Activated CD4-positive, alpha-beta T cell treated with anti-CD3 and anti-CD28 coated beads for 4 hours (primary cell): ENCODE measurements at regions not wholly inside any gene's neighbourhood (a gene's known extent, or its start where the extent isn't known, plus 50 kb on each side); places are given as distances from the start of the nearest gene placed in this dataset.

Experiments
- DNase-seq, 2 donors: peaks; one replicate each; pipeline ENCODE4 v3.0.0-alpha.2; 2020

DNA sequence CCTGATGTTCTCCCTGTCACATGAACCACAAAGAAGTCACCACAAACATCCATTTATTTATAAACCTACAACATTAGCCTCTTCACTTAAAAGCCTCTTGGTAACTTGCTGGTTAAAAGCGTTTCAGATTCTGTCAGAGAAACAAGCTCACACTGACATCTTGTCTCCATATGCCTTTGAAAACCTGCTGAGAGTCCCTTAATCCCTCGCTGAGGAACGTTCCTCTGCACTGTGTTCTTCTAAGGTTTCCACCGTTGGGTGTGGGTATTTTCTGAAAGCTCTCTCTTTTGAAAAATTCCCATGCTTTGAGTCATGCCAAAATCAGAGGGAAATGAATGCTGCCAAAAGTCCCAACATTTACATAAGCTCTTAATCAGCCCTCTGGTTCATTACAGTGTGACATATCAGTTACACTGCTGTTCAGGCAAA, 149.8 kb downstream of the CCDC34 start:
- DNase-seq = no peak

DNA sequence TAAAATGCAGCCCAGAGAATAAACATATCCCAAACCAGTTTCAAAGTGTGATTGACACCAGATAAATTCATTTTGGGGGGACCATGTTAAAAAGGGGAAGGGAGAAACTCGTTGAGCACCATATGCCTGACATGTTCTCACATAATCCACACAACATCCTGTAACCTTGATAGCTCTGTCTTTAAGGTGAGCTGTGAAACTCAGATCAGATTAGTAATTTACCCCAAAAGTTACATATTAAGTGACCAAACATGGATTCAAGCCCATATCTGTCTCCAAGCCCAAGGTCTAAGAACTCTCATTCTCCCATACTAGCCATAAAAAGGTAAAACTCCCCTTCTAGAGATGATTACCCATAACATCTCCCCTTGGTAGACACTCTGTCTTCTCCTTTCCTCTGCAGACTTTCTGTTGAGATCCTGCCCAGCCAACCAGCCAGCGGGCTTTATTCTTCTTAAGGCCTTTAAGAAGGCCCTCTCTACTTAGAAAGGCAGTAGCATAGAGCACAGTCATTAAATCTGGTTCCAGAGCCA, 150.7 kb downstream of the CCDC34 start:
- DNase-seq = no peak

DNA sequence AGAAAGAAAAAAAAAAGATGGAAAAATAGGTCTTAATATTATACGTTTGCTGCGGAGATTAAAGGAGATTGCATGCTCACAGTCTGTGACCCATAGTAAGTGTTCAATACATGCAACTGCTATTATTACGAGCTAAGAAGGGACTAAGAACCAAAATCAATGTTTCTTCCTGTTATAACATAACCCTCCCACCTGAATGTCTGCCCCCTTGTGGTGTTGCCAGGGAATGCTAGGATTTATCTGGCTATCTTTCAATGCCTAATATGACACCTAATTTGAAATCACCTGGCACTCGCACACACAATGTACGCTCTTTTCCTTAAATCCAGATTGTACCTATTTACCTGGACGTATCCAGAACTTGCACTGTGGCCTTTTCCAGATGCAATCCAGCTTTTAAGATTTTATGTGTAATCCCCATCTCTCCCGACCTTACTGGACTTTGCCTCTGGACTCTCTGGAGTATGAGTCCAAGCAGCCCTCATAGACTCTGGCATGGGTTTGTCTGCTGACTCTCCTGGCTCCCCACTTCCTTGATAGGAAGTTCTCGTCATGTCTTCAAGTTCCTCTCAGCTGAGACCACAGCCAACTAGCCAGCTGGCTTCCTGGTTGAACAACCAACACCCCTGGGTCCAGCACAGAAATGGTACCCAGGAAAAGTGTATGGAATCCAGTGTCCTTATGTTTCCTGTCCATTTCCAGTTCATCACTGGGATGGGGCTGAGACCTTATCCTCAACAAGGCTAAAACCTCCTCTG, 151.5 kb downstream of the CCDC34 start:
- DNase-seq = no peak

DNA sequence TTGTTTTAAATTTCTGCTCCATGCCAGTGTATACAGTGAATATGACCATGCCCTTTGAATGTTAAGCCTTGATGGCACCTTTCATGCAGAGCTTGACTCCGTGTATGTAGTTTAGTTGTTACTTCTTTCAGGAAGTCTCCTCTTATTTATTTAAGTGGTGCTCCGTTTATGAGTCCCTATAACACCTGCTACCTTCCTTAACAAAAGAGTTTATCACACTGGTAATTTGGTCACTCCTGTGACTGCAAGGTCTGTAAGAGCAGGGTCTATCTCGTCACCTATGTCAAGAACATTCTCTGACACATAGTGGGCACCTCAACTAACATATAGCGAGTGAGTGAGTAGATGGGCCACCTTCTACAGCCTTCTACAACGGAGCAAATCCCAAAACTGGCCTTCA, 152.5 kb downstream of the CCDC34 start:
- no peak for DNase-seq

DNA sequence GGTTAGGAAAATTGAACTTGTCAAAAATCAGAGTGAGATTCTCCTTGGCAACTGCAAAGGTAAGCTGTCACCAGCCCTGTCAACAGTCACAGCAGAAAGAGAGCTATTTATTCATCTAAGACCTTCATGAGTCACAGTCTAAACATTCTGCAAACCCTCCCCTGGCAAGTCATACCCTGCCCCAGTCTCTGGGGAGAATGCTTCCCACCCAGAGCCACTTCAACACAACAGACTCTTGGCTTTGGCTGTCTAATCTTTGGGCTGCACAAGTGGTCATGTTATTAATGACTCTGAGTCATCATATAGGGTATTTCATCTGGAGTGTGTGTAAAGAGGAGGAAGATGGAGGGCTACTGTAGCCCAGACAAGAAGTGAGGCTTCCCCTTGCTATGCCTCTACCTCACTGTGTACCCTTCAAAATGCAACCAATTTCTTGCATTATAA, 153.4 kb downstream of the CCDC34 start:
- DNase-seq = no peak

DNA sequence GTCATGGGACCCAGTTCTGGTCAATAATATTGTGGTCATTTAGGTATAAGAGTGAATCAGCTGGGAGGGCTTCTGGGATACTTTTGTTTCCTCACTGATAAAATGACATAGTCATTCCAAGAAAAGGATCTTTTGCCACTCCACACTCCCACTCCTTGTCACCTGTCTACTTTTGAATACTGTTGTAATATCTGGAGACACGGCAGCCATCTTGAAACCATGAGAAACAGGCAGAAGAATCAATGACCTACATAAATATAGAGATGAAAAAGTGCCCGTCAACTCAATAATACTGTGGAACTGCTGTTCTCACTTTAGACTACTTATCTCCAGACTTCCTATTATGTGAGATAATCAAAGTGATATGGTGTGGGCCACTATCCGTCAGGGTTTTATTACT, 154.2 kb downstream of the CCDC34 start:
- no peak for DNase-seq

DNA sequence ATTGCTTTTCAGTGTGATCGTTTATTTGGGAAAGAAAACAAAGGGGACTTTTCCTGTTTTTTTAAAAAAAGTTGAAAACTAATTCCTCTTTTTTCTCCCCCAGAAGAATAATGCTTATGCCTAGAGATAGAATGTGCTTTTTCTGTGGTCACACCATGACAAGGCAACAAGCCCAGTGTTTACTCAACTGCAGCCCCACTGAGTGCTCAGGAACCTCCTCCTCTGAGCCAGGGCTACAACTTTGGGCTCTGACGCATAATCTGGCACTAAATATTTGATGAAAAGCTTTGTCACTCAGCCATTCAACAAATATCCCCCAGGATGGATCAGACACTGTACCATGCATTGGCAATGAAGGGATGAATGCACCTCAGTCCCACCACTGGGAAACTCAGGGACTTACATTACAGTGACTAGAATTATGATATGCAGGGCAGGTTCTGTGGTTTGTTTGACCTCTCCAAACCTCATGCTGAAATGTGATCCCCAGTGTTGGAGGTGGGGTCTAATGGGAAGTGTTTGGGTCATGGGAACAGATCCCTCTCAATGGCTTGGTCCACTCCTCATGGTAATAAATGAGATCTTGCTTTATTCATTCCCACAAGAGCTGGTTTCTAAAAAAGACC, 155.9 kb downstream of the CCDC34 start:
- no peak for DNase-seq

DNA sequence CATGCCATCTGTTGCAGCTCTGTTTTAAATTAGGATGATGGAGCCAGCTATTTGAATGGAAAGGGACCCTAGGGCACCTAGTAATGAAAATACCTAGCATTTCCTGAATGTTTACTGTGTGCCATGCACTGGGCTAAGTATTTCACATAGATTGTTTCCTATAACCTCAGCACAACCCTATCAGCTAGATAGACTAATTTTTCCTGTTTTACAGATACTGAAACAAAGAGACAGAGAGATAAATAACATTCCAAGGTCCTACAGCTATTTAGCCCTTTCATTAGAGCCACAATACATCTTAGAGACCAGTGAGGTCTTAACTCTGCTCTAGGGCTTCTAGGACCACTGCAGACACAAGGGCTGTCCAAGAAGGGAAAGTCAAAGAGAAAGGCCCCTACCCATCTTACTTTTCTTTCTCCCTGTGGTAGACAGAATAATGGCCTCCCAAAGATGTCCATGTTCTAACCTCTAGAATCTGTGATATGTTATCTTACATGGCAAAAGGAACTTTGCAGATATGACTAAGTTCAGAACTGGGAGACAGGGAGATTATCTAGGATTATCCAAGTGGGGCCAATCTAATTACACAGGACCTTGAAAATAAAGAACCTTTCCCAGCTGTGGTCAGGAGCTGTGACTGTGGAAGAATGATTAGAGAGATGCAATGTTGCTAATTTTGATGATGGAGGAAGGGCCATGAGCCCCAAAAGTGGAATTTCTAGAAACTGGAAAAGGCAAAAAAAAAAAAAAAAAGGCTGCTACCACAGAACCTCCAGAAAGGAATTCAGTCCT, 157.0 kb downstream of the CCDC34 start:
- no peak for DNase-seq

DNA sequence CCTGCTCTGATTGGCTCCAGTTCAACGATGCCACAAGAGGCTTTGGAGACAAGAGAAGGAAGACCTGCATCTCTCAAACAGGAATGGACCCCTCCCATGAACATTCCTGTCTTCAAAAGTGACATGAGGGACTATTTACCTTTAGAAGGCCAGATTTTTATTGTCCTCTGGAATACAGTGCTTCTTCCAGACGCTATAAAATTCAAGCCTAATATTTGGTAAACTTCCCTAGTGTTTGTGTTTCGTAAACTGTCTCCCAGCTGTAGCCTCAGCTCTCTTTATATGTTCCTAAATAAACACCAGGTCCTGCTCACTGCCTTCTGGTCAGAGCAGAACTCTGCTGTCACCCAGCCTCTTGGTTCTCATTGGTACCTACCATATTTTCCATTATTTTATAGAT, 157.8 kb downstream of the CCDC34 start:
- no peak for DNase-seq

DNA sequence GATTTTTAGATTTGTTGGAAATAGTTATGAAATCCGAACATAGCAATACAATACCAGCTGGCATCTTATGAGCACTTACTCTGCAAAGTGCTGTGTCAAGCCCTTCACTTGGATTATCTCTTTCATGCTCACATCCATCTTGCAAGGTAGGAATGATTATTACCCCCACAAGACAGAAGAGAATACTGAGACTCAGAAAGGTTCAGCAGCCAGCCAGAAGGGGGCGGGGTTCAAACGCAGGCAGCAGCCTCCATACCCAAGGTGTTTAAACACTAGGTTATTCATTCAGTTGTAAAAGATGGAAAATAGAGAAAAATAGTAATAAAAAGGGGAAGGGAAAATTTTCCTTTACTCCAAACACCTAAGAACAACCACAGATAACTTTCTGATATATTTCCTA, 158.5 kb downstream of the CCDC34 start:
- no peak for DNase-seq

DNA sequence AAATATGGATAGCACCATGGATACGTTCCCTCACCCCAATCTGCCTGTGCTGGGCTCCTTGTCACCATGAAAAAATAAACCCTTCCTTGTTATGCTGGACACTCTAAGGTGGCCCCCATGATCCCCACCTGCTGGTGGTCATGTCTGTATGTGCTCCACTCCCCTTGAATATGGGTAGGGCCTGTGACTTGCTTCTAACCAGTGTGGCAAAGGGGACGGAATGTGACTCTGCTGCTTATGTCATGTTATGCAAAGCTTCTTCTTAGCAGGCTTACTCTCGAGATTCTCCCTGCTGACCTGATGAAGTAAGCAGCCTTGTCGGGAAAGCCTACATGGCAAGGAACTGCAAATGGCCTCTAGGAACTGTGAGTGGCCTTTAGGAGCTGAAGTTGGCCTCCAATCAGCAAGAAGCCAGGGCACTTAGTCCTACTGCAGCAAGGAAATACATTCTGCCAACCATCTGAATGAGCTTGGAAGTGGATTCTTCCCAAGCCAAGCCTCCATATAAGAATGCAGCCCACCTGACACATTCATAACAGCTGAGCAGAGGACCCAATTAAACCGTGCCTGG, 159.9 kb downstream of the CCDC34 start:
- DNase-seq = no peak

DNA sequence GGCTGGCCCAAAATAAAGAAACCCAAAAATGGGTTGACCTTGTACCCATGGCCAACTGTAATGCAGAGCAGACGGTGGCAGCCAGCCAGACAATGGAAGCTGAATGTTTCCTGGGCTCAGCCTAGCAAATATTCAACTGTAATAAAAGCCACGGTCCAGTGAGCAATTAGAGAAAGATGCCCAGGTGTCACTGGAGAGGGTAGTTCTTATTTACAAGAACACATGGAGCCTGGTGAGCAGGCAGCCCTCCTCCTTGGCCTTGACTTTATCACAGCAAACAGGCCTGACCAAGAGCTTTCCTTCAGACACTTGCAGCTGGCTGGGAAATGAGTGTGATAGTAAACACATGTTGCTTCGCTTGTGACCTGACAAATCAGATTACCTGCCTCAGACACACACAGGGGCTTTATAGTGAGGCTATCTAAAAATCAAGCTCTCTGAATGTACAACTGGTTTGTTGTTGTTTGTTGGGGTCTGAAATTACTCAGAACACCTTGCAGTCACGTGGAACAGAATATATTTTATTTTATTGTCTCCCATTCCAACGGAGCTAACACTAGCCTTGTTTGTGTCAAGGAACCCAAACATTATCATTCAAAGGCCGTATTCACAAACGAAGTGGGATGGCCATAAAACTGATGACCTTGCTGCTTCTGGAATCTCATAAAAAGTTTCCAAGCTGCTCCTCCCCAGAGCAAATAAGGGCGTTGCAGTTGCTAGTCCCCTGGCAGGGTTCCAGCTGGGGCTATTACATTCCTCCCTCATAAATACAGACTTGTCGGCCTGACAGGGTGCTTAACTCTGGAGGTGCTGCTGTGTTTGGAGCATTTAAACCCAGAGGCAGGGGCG, 161.1 kb downstream of the BBOX1 start:
- no peak for DNase-seq

DNA sequence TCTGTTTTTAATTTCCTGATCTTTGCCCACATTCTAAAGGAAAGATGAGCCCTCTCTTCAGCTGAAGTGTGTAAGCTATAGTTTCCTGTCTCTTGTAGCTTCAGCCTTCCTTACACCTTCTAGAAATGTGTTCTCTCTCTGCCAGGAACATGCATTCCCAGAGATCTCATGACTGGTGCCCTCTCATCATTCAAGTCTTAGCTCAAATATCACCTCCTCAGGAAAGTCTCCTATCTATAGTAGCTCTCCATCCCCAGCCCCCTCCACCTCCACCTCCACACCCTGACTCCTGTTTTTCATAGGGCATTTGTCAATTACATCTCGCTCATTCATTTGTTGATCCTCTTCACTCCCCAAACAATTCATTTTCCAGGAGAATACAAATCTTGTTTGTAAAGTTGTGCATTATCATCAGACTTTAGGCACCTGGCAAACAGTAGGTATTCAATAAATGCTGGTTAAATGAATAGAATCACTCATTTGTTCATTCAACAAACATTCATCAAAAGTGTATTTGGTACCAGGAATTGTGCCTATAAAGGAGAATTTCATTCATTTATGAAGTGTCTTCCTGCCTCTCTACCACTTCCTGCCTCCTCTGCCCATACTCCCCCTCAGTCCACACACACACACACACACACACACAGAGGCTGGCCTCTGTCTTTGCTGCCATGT, 160.3 kb downstream of the BBOX1 start:
- DNase-seq = no peak

DNA sequence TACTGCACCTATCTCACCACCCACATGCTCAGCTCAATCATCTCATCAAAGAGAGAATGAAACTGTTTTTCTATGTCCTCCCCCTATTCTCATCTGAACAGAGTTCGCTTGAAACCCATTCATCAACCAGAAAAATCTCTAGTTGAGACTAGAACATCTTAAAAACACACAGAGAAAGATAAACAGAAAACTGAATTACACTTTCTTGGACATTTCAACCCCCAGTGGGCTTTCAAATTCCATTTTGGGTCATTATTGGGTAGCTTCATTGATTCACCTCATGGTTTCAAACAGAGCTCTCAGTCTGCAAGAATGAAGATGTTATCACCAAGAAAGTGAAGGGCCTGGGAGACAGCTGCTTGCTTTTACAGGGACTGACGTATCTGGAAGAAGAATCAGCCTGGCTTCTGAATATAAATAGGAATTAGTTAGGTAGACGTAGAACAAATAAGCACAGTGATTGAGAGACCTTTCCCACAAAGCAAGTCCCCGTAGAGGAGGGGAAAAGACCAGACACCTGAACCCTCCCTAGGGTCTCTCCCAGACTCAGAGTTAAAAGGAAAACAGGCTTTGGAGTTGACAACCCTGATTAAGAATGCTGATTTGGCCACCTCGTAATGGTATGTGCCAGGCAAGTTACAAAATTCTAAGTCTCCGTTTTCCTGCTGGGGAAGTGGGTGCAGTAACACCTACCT, 155.7 kb downstream of the BBOX1 start:
- no peak for DNase-seq

DNA sequence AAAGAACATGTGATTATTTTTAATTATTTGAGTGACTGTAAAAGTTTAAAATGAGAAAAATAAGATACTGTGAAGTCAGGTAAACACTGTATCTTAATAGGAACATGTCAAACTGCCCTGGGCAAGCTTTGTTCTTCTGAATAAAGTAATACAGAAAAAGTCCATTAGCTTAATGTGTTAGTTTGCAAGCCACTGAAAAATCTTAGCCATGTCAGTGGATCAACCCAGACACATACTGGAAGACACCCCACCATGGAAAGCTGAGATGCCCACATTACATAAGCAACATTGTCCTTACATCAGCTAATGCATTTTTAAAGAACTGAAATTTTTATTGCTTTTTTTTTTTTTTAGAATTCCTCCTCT, 155.2 kb downstream of the BBOX1 start:
- no peak for DNase-seq

DNA sequence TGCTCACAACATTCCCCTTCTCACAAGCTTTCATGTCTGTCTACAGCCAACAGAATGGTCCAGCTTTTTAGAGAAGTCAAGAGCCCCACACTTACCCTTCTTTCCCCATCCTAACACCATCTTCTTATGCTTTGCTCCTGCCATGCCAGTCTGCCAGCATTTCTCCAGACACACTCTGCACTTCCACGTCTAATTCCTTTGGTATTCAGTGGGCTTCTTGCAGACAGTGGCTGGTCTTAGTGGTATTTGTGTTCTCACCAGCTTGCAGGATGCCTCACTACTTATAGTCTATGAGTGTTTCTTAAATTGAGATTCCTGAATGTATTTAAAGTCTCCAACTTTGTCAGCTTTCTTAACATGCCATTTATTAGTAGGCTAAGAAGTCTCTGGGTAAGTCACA, 154.4 kb downstream of the BBOX1 start:
- DNase-seq = no peak

DNA sequence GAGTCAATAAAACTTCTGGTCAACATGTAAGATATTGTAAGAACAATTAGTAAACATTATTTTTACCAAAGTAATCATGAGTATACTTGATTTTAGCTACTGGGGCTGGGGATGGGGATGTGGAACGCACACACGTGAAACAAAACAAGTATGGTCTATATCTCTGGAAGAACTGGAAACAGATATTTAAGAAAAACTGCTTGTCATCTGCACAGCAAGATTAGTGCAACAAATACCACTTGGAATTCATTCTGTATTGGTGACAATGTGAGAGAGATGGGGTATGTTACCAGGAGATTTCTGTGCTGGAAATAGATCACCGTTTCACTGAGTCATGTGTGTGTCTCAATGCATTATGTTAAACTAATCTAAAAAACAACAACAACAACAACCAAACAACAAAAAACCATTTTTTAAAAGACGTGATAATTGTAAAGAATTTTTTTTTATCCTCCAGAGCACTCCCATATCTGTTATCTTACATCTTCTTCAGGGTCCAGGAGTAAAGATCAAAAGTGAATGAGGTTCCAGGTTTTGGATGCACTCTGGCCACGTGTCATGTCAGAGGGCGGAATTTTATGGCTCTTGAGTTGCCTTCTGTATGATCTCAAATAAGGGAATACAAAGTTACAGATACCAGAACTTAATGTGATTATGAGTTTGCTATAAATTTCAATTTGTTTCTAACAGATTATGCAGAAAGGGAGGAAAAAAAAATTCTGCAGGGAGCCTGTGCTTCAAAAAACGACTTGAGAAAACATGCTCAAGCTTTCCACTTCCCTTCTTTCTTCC, 153.0 kb downstream of the BBOX1 start:
- no peak for DNase-seq

DNA sequence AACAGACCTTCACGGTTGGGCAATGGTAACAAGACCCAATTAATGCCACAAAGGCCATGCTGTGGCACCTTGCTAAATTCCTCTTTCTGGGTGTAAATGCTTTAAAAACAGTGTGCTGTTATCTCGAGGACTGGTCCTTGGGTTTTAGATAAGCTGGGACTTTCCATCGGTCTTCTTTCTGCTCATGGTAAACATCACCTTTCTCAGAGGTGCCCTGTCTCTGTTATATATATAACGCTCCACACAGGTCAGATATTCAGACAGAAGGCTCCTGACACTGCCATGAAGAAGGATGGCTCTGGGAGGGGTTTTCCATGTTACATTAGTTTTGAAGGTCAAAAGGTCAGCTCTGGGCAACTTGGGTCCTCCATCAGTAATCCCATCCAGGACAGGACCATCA, 151.6 kb downstream of the BBOX1 start:
- no peak for DNase-seq

DNA sequence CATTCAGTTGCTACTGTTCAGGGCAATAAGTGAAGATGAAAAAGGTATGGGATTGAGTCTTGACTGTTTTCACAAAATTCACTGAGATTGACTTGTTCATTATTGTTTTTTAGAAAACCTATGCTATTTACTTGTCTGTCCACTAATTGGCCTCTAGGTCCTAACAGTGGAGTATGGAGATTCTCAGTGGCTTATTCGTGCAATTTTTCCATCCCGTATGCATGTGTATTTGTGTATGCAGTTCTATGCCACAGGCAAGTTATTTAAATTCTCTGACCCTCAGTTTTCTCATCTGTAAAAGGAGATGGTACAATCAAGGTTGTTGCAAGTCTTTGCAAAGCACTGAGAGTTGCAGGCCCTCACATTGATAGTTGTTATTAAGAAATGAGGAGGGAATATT, 151.0 kb downstream of the BBOX1 start:
- no peak for DNase-seq

DNA sequence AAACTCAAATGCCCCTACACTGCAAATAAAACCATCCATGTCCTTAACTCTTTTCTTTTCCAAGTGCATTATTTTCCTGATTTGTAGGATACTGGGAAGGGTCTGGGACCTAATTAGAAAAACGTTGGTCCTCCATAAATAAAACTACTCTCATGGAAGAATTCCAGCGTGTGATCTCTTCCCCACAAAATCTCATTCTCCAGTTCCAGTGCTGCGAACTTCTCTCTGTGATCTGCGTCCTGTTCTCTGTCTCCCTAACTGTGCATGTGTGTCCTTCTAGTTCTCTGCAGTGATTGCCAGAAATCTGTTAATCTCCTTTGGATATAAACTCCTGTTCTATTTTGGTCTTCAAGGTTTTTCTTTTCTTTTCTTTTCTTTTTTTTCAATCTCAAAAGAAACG, 148.1 kb downstream of the BBOX1 start:
- no peak for DNase-seq
